GM18508 (cell line): ENCODE measurements at regions not wholly inside any gene's neighbourhood (a gene's known extent, or its start where the extent isn't known, plus 50 kb on each side); places are given as distances from the start of the nearest gene placed in this dataset.
"Not testable (repeated sequence)": the region's sequence is repeated elsewhere in the genome, so short reads cannot be mapped to it uniquely, and the experiment has no call there.

Source experiments
- ATAC-seq: cut with Tn5 transposase; IDR thresholded peaks from one replicate; pipeline ENCODE4 v1.9.1; 2021; ENCODE audit warnings: moderate number of reproducible peaks; ENCODE audit not compliant: insufficient read depth, unreplicated experiment

- no peak for ATAC-seq
Observed at GRCh38 chr21:17118638-17119384, 394.0 kb upstream of the CXADR start.

GRCh38 chr21:17119466-17120297 is 393.2 kb upstream of the CXADR start:
- no peak for ATAC-seq

GRCh38 chr21:17127395-17127794 is 385.4 kb upstream of the CXADR start:
- not testable (repeated sequence) for ATAC-seq

GRCh38 chr21:17128132-17128531 is 384.7 kb upstream of the CXADR start:
- no peak for ATAC-seq

GRCh38 chr21:17139159-17139558 is 373.7 kb upstream of the CXADR start:
- not testable (repeated sequence) for ATAC-seq

- ATAC-seq, result no peak
Observed at GRCh38 chr21:17139696-17140095, 373.1 kb upstream of the CXADR start.

GRCh38 chr21:17146426-17146825 is 366.4 kb upstream of the CXADR start:
- ATAC-seq, result no peak

GRCh38 chr21:17159697-17160096 is 353.1 kb upstream of the CXADR start:
- no peak for ATAC-seq

GRCh38 chr21:17185674-17186073 is 327.2 kb upstream of the CXADR start:
- ATAC-seq, result no peak

- no peak for ATAC-seq
Observed at GRCh38 chr21:17189963-17190362, 322.9 kb upstream of the CXADR start.

- ATAC-seq, result no peak
Observed at GRCh38 chr21:17191346-17191993, 321.4 kb upstream of the CXADR start.

- no peak for ATAC-seq
Observed at GRCh38 chr21:17195351-17195750, 317.5 kb upstream of the CXADR start.

GRCh38 chr21:17195976-17196375 is 316.9 kb upstream of the CXADR start:
- no peak for ATAC-seq

GRCh38 chr21:17196623-17197022 is 316.2 kb upstream of the CXADR start:
- ATAC-seq, result no peak

GRCh38 chr21:17197996-17198395 is 314.8 kb upstream of the CXADR start:
- ATAC-seq, result no peak

- no peak for ATAC-seq
Observed at GRCh38 chr21:17200250-17200649, 312.6 kb upstream of the CXADR start.

GRCh38 chr21:17201741-17202260 is 311.0 kb upstream of the CXADR start:
- no peak for ATAC-seq

GRCh38 chr21:17214801-17215200 is 298.0 kb upstream of the CXADR start:
- no peak for ATAC-seq

GRCh38 chr21:17219050-17219449 is 293.8 kb upstream of the CXADR start:
- not testable (repeated sequence) for ATAC-seq

GRCh38 chr21:17231124-17231523 is 281.7 kb upstream of the CXADR start:
- ATAC-seq, result no peak

GRCh38 chr21:17231771-17232170 is 281.1 kb upstream of the CXADR start:
- ATAC-seq, result no peak
